ENCODE measurements at regions not wholly inside any gene's neighbourhood (a gene's known extent, or its start where the extent isn't known, plus 50 kb on each side); places are given as distances from the start of the nearest gene placed in this dataset.

DNA sequence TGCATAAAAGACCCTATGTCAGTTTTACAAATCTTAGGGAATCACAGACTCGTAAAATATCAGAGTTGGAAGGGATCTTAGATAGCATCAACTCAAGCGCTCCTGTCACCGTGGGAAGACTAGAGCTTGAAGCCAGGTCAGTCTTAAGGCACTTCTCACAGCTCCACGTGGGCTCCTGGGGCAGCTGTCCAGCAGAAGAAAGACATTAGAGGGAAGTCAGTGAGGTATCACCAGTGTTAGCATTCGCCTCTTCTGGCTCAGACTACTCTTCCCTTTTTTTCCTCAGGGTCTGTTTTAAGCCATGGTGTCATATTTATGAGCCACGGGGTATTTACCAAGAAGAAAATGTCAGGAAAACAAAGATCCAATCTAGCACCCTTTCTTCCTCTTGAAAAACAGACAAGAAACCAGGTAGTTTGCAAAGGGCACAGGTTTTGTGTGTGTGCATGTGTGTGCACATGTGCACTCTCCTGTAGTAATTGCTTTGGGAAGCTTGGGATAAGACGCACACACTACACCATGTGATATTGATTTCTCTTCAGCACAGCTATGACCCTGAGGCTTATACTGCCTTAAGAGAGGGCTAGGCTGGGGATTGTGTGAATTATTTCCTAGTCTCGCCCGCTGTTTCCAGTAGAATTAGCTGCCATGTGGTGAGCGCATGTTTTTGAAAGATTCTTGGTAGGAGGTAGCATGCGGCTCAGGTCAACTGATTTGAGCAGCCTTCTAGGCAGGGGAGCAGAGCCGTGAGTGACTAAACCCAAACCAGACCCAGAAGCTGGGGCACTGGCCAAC, 61.0 kb upstream of the ELAC2 start:
- H3K4me3 ChIP-seq (ENCODE audit: low read depth in 1 of 2, low read length in 2 of 2) = no peak overlapping the region
- H3K4me1 ChIP-seq (ENCODE audit: control insufficient read depth in 1 of 2, insufficient read depth in 2 of 2, low read length in 2 of 2) = no peaks in the 10 kb centered on the region
- no peaks in the 10 kb centered on the region for H3K27me3 ChIP-seq (ENCODE audit: low read depth, low read length)
- no peak overlapping the region for H3K27ac ChIP-seq (ENCODE audit: low read length)
- H3K9me3 ChIP-seq (ENCODE audit: control insufficient read depth in 1 of 2, low read length in 2 of 2) = no peaks in the 10 kb centered on the region
- H3K36me3 ChIP-seq (ENCODE audit: control insufficient read depth in 1 of 2, insufficient read depth in 2 of 2, low read length in 2 of 2) = no peaks in the 10 kb centered on the region

DNA sequence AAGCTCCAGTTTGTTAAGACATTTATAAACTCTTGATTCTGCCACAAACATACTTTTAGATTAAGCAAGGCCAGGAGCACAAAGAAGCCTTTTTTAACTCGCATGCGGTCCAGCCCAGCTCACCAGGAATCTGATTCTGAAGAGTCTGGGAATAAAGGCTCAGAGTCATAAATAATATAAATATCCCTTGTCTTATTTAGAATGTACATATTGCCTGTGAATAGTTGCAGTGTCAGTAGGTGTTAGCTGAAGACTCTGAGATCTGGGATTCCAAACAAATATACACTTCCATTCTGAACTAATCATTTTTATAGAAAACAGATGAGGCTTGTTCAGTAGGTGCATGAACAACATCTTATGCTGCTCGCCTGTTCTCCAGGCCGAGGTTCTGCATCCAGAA, 59.1 kb upstream of the ELAC2 start:
- Histone ChIP-seq H3K27ac (ENCODE audit: low read length) (no peak overlapping the region), H3K27me3 (ENCODE audit: low read depth, low read length) (no peaks in the 10 kb centered on the region), H3K36me3 (ENCODE audit: control insufficient read depth in 1 of 2, insufficient read depth in 2 of 2, low read length in 2 of 2) (no peaks in the 10 kb centered on the region), H3K4me1 (ENCODE audit: control insufficient read depth in 1 of 2, insufficient read depth in 2 of 2, low read length in 2 of 2) (no peaks in the 10 kb centered on the region), H3K9me3 (ENCODE audit: control insufficient read depth in 1 of 2, low read length in 2 of 2) (no peaks in the 10 kb centered on the region), H3K4me3 (ENCODE audit: low read depth in 1 of 2, low read length in 2 of 2) (no peak overlapping the region)

DNA sequence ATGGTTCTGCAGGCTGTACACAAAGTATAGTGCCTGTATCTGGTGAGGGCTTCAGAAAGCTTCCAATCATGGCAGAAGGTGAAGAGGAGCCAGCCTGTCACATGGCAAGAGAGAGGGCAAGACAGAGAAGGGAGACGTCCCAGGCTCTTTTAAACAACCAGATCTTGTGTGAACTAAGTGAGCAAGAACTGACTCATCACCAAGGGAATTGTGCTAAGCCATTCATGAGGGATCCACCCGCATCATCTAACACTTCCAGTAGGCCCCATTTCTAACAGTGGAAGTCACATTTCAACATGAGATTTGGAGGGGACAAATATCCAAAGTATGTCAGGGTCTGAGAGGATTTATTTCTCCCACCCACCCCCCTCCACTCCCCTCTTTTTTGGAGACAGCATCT, 56.2 kb upstream of the ELAC2 start:
- Histone ChIP-seq H3K27me3 (ENCODE audit: low read depth, low read length) (no peaks in the 10 kb centered on the region), H3K36me3 (ENCODE audit: control insufficient read depth in 1 of 2, insufficient read depth in 2 of 2, low read length in 2 of 2) (no peaks in the 10 kb centered on the region), H3K9me3 (ENCODE audit: control insufficient read depth in 1 of 2, low read length in 2 of 2) (no peaks in the 10 kb centered on the region), H3K4me3 (ENCODE audit: low read depth in 1 of 2, low read length in 2 of 2) (no peak overlapping the region), H3K4me1 (ENCODE audit: control insufficient read depth in 1 of 2, insufficient read depth in 2 of 2, low read length in 2 of 2) (no peaks in the 10 kb centered on the region), H3K27ac (ENCODE audit: low read length) (no peak overlapping the region)

DNA sequence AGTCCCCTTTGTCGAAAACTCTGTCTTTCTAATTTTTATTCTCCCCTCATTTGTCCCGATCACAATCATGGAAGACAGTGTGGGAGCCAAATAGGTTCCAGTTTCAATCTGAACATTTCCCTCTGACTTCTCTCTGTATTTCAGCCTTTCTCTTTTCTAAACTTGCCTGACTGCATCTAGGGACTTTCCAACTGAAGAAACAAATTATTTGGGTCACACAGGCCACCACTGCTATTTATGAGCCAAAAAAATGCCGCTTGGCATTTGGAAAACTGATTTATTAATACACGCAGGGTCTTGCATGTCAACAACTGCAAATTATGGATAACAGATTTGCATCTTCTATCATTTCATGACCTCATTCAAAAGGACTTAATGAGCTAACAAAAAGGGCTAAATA, 55.2 kb upstream of the ELAC2 start:
- H3K4me1 ChIP-seq (ENCODE audit: control insufficient read depth in 1 of 2, insufficient read depth in 2 of 2, low read length in 2 of 2) = no peaks in the 10 kb centered on the region
- H3K9me3 ChIP-seq (ENCODE audit: control insufficient read depth in 1 of 2, low read length in 2 of 2) = no peaks in the 10 kb centered on the region
- H3K36me3 ChIP-seq (ENCODE audit: control insufficient read depth in 1 of 2, insufficient read depth in 2 of 2, low read length in 2 of 2) = no peaks in the 10 kb centered on the region
- no peaks in the 10 kb centered on the region for H3K27me3 ChIP-seq (ENCODE audit: low read depth, low read length)
- H3K27ac ChIP-seq (ENCODE audit: low read length) = no peak overlapping the region
- H3K4me3 ChIP-seq (ENCODE audit: low read depth in 1 of 2, low read length in 2 of 2) = no peak overlapping the region

- Histone ChIP-seq H3K9me3 (ENCODE audit: control insufficient read depth in 1 of 2, low read length in 2 of 2) (no peaks in the 10 kb centered on the region), H3K4me1 (ENCODE audit: control insufficient read depth in 1 of 2, insufficient read depth in 2 of 2, low read length in 2 of 2) (no peaks in the 10 kb centered on the region), H3K4me3 (ENCODE audit: low read depth in 1 of 2, low read length in 2 of 2) (no peak overlapping the region), H3K36me3 (ENCODE audit: control insufficient read depth in 1 of 2, insufficient read depth in 2 of 2, low read length in 2 of 2) (no peaks in the 10 kb centered on the region), H3K27ac (ENCODE audit: low read length) (no peak overlapping the region), H3K27me3 (ENCODE audit: low read depth, low read length) (no peaks in the 10 kb centered on the region)
Measured at GRCh38 chr17:13070732-13071131, 52.9 kb upstream of the ELAC2 start.

GRCh38 chr17:13067629-13068303, 49.9 kb upstream of the ELAC2 start:
- Histone ChIP-seq H3K4me3 (ENCODE audit: low read depth in 1 of 2, low read length in 2 of 2) (no peak overlapping the region), H3K4me1 (ENCODE audit: control insufficient read depth in 1 of 2, insufficient read depth in 2 of 2, low read length in 2 of 2) (no peaks in the 10 kb centered on the region), H3K36me3 (ENCODE audit: control insufficient read depth in 1 of 2, insufficient read depth in 2 of 2, low read length in 2 of 2) (no peaks in the 10 kb centered on the region), H3K9me3 (ENCODE audit: control insufficient read depth in 1 of 2, low read length in 2 of 2) (no peaks in the 10 kb centered on the region), H3K27me3 (ENCODE audit: low read depth, low read length) (no peaks in the 10 kb centered on the region), H3K27ac (ENCODE audit: low read length) (no peak overlapping the region)

All from muscle layer of duodenum (tissue), 2 donors.